ENCODE measurements at regions not wholly inside any gene's neighbourhood (a gene's known extent, or its start where the extent isn't known, plus 50 kb on each side); places are given as distances from the start of the nearest gene placed in this dataset.

- TF ChIP-seq EZH2 (IDR thresholded peaks at IDR 0.05; ENCODE audit: low read depth) (no peak), CTCF (conservative IDR thresholded peaks at IDR 0.05) (no peak)
- DNase-seq: no peak
- H3K4me3 ChIP-seq: no peak overlapping the region
Observed at GRCh38 chr3:177914224-177914623, 622.0 kb upstream of the KCNMB2 start.

GRCh38 chr3:177916461-177916860, 619.8 kb upstream of the KCNMB2 start:
- intact Hi-C loops (cut with micrococcal nuclease; ENCODE audit: unreplicated experiment): no loop called here
- POLR2A ChIA-PET (ENCODE audit: unreplicated experiment): no interaction called here
- TF ChIP-seq EZH2 (IDR thresholded peaks at IDR 0.05; ENCODE audit: low read depth) (no peak), CTCF (conservative IDR thresholded peaks at IDR 0.05) (no peak)

More at GRCh38 chr3:177914224-177914623, 622.0 kb upstream of the KCNMB2 start:
- no peak overlapping the region for H3K27ac ChIP-seq
- intact Hi-C loops (cut with micrococcal nuclease; ENCODE audit: unreplicated experiment): no loop called here
- POLR2A ChIA-PET (ENCODE audit: unreplicated experiment): no interaction called here
- no peaks in the 10 kb centered on the region for H3K9me2 ChIP-seq (ENCODE audit: insufficient read depth)
- BruUV-seq (replicated peaks): no TSS peak
- no peak overlapping the region for H2AFZ ChIP-seq
- H3K27me3 ChIP-seq (ENCODE audit: insufficient read depth, low read depth): no peaks in the 10 kb centered on the region
- no peaks in the 10 kb centered on the region for H3K9me3 ChIP-seq (ENCODE audit: insufficient read depth, low read depth)
- H3K79me2 ChIP-seq (ENCODE audit: low read depth): no peaks in the 10 kb centered on the region
- no peak overlapping the region for H3K4me2 ChIP-seq
- H3K4me1 ChIP-seq (replicated peaks; ENCODE audit: insufficient read depth): no peaks in the 10 kb centered on the region
- H3K36me3 ChIP-seq (ENCODE audit: low read depth): no peaks in the 10 kb centered on the region
- no peaks in the 10 kb centered on the region for H4K20me1 ChIP-seq (ENCODE audit: insufficient read depth)
- CTCF ChIA-PET: no interaction called here
- no peaks in the 10 kb centered on the region for H3F3A ChIP-seq (ENCODE audit: insufficient read depth, low read depth)

GRCh38 chr3:177917234-177917861, 618.9 kb upstream of the KCNMB2 start:
- no peak for DNase-seq
- H3K27ac ChIP-seq: no peak overlapping the region
- CTCF ChIA-PET: no interaction called here

More at GRCh38 chr3:177916461-177916860, 619.8 kb upstream of the KCNMB2 start:
- Histone ChIP-seq H3K27ac (no peak overlapping the region), H3K4me3 (no peak overlapping the region), H3K9me3 (ENCODE audit: insufficient read depth, low read depth) (no peaks in the 10 kb centered on the region; the same call in 1 of the 2 replicates), H2AFZ (no peak overlapping the region), H3K4me1 (replicated peaks; ENCODE audit: insufficient read depth) (no peaks in the 10 kb centered on the region), H3K4me2 (no peak overlapping the region), H3K9me2 (ENCODE audit: insufficient read depth) (no peaks in the 10 kb centered on the region), H3K27me3 (ENCODE audit: insufficient read depth, low read depth) (no peaks in the 10 kb centered on the region), H4K20me1 (ENCODE audit: insufficient read depth) (no peaks in the 10 kb centered on the region), H3K79me2 (ENCODE audit: low read depth) (no peaks in the 10 kb centered on the region), H3F3A (ENCODE audit: insufficient read depth, low read depth) (no peaks in the 10 kb centered on the region), H3K36me3 (ENCODE audit: low read depth) (no peaks in the 10 kb centered on the region)
- BruUV-seq (replicated peaks): no TSS peak
- DNase-seq: no peak
- CTCF ChIA-PET: no interaction called here

More at GRCh38 chr3:177917234-177917861, 618.9 kb upstream of the KCNMB2 start:
- Histone ChIP-seq H3K4me2 (no peak overlapping the region), H3K4me1 (replicated peaks; ENCODE audit: insufficient read depth) (no peaks in the 10 kb centered on the region), H3K9me2 (ENCODE audit: insufficient read depth) (no peaks in the 10 kb centered on the region), H3K36me3 (ENCODE audit: low read depth) (no peaks in the 10 kb centered on the region), H3F3A (ENCODE audit: insufficient read depth, low read depth) (no peaks in the 10 kb centered on the region), H2AFZ (no peak overlapping the region), H3K27me3 (ENCODE audit: insufficient read depth, low read depth) (no peaks in the 10 kb centered on the region), H3K4me3 (no peak overlapping the region), H3K79me2 (ENCODE audit: low read depth) (no peaks in the 10 kb centered on the region), H3K9me3 (ENCODE audit: insufficient read depth, low read depth) (no peaks in the 10 kb centered on the region; the same call in 1 of the 2 replicates), H4K20me1 (ENCODE audit: insufficient read depth) (no peaks in the 10 kb centered on the region)
- TF ChIP-seq EZH2 (IDR thresholded peaks at IDR 0.05; ENCODE audit: low read depth) (no peak), CTCF (conservative IDR thresholded peaks at IDR 0.05) (no peak)
- intact Hi-C loops (cut with micrococcal nuclease; ENCODE audit: unreplicated experiment): no loop called here
- BruUV-seq (replicated peaks): no TSS peak
- POLR2A ChIA-PET (ENCODE audit: unreplicated experiment): no interaction called here

Measured in PC-9 (cell line).